ENCODE measurements at regions not wholly inside any gene's neighbourhood (a gene's known extent, or its start where the extent isn't known, plus 50 kb on each side); places are given as distances from the start of the nearest gene placed in this dataset.

GRCh38 chr14:57086271-57087162 is 182.2 kb downstream of the EXOC5 start:
- Mint-ChIP-seq H3K27ac (peak overlapping the region; percentile 4 to 89 (median 56); a peak in 5 of 7 replicates), H3K9me3 (peaks cover 12 to 22% of the 10 kb centered on the region in 2 experiments; a peak in 4 of 5 replicates), H3K4me3 (no peak overlapping the region), H3K36me3 (ENCODE audit: insufficient read depth in 1 of 3, low read depth in 3 of 3) (peaks cover 11 to 21% (median 13%) of the 10 kb centered on the region in 3 experiments; a peak in 6 of 7 replicates), H3K4me1 (peaks cover 30 to 40% of the 10 kb centered on the region in 2 experiments), H3K27me3 (ENCODE audit: low read depth) (no peaks in the 10 kb centered on the region)
- H4K20me1 ChIP-seq (ENCODE audit: control insufficient read depth, insufficient read depth, insufficient read length) = no peaks in the 10 kb centered on the region
- no peaks in the 10 kb centered on the region for H3K27me3 ChIP-seq (ENCODE audit: insufficient read depth, low read length)
- no peak overlapping the region for H3K56ac ChIP-seq (ENCODE audit: insufficient read length, low read depth, low read length)
- no peak overlapping the region for H3K23ac ChIP-seq (ENCODE audit: insufficient read length, low read depth, low read length)
- H2AFZ ChIP-seq (ENCODE audit: low read length) = no peak overlapping the region
- WGBS (ENCODE audit: extremely low coverage, insufficient read length, low lambda C conversion rate) = no CpG with 5 or more reads among the region's 7 CpGs
- no peak overlapping the region for H3K4me2 ChIP-seq (ENCODE audit: insufficient read depth, insufficient read length, low read length)
- no peak overlapping the region for H3K18ac ChIP-seq (ENCODE audit: insufficient read length, low read depth, low read length)
- H3K14ac ChIP-seq (ENCODE audit: insufficient read depth, low read length) = no peak overlapping the region
- no peak overlapping the region for H3K9ac ChIP-seq (ENCODE audit: extremely low read depth, insufficient read length, low read length)
- no peaks in the 10 kb centered on the region for H3K9me3 ChIP-seq (ENCODE audit: control insufficient read depth, low read depth, low read length)
- no peak overlapping the region for H4K91ac ChIP-seq (ENCODE audit: insufficient read length, low read depth, low read length)
- DNase-seq = no peak
- H3K4ac ChIP-seq (ENCODE audit: low read depth, low read length) = no peak overlapping the region
- H2BK15ac ChIP-seq (ENCODE audit: low read depth, low read length) = no peak overlapping the region
- no peak overlapping the region for H2BK20ac ChIP-seq (ENCODE audit: low read depth, low read length, poor library complexity, severe bottlenecking)
- no peak overlapping the region for H4K5ac ChIP-seq (ENCODE audit: insufficient read length, low read depth, low read length)
- no peak overlapping the region for H2BK5ac ChIP-seq (ENCODE audit: insufficient read length, low read length)
- H3K4me1 ChIP-seq (ENCODE audit: insufficient read depth, low read length) = peaks cover 4% of the 10 kb centered on the region; the same call in 1 of the 2 replicates
- H2AK5ac ChIP-seq (ENCODE audit: insufficient read length, low read length) = no peak overlapping the region
- no peaks in the 10 kb centered on the region for H3K79me2 ChIP-seq (ENCODE audit: insufficient read depth, low read length)
- H3K23me2 ChIP-seq (ENCODE audit: insufficient read length, low read depth, low read length, poor library complexity, severe bottlenecking) = peaks cover 3% of the 10 kb centered on the region
- H3K79me1 ChIP-seq (ENCODE audit: insufficient read depth, low read depth, low read length, poor library complexity, severe bottlenecking) = no peaks in the 10 kb centered on the region
- H3K27ac ChIP-seq (ENCODE audit: insufficient read length, low read depth, low read length) = no peak overlapping the region
- no peak overlapping the region for H2BK120ac ChIP-seq (ENCODE audit: low read depth, low read length, poor library complexity, severe bottlenecking)
- no peak for TF ChIP-seq CTCF (conservative IDR thresholded peaks at IDR 0.05)
- H3T11ph ChIP-seq (ENCODE audit: low read length) = no peak overlapping the region
- H2BK12ac ChIP-seq (ENCODE audit: insufficient read length, low read depth, low read length) = no peak overlapping the region
- H4K8ac ChIP-seq (replicated peaks; ENCODE audit: insufficient read length, low read depth, low read length) = no peak overlapping the region

All from H9 (cell line).